HG02763 (cell line): ENCODE measurements at regions not wholly inside any gene's neighbourhood (a gene's known extent, or its start where the extent isn't known, plus 50 kb on each side); places are given as distances from the start of the nearest gene placed in this dataset.

Source experiments
- ATAC-seq: cut with Tn5 transposase; IDR thresholded peaks from one replicate; pipeline ENCODE4 v1.9.1; 2021; ENCODE audit warnings: mild to moderate bottlenecking, moderate library complexity; ENCODE audit not compliant: unreplicated experiment

DNA sequence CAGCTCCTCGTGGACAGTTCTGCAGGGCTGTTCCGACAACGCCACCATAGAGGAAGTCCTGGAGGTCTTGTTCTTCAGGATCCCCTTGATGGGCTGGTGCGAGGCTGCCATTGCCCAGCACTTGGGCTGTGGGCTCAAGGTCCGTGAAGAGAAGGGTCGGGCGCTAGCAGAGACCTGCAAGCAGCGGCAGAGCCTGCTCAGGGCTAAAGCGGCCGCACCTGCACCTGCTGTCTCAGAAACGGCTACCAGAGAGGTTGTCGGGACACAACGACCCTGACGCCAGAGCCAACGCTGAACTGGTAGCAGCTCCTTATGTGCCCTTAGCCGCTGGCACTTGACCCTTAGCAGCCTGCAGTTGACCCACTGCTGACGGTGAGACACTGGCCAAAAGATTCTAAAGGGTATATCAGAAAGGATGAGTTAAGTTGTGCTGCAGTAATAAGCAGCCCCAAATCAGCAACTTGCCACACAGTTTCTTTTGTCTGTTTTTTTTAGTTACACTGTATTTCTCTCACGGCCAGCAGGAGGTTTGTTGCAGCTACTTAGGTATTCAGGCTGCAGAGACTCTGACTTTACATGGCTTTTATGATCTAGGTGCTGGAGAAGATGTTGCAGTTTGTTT lies 55.5 kb upstream of the ST6GAL2 start:
- no peak for ATAC-seq

DNA sequence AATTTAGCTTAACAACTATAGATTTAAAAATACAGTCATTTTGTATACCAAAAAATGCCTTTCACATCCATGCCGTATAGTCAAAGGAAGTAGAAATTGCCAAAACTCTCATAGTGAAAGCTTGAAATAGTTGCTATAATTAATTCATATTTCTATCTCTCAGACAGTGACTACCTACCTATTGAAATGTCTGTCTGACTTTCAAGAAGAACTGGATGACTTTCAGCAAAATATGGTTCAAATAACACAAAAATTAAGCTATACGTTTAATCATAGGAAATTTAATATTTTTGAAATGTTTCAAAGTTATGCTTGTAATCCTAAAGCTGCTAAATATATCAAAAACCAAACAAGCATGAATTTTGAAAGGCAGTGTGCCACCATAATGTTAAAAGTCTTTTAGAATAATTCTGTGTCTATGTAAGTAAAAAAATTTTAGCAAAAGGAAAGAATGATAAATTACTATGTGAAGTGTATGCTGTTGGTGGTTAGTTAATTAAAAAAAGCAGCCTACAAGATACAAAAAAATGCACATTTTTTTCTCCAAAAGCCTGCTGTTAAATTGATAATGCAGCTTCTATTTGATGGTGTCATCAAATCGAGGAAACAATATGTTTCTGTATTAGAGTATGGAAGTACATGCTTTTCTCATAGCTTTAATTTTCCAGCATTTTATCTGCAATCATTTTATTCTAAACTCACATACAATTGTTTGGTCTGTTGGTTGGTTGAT lies 57.7 kb upstream of the ST6GAL2 start:
- ATAC-seq, result no peak

DNA sequence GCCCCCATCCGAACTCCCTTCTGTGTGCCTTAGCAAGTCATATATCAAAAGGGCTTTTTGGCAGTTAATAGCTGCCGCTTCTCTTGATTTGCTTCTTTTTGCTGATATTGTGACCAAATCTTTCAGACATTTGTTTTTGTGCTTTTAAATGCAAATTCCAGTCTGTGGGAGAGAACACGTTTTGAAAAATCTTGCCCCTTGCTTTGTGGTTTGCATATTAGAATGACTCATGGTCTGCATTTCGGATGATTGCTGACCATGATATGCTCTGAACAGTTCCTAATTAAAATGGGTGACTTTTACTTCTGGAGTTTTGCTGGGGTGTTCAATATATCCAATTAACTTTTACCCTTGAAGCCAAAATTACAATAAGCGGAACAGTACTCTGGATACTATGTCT lies 58.2 kb upstream of the ST6GAL2 start:
- no peak for ATAC-seq

DNA sequence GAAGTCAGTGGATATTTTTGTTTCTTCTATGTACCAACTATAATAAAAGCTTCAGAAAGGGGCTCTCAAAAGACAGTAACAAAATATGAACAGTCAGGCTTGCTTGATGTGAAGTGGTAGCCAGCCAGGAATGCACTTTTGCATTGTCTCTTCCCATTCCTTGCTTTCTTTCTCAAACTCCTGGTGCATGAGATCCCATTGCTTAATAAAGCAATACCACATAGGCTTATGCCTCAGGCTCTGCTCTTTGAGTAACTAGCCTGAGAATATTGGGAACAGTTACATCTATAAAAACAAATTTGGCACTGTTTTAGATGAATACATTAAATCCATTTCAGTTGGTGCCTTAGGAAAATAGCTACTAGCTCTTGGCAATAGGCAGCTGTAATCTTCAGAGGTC lies 62.6 kb upstream of the ST6GAL2 start:
- no peak for ATAC-seq

DNA sequence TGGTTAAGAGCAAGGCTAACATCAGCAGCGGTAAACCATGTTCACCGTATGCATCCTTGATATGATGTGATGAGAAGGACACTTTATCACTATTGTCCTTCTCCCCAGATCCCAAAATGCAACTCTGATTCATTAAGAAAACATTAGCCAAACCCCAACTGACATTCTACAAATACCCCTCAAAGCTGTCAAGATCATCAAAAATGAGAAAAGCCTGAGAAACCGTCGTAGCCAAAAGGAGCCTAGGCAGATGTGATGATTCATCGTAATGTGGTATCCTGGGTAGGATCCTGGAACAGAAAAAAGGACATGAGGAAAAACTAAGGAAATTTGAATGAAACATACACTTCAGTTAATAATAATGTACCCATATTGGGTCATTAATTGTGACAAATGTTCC lies 67.3 kb upstream of the ST6GAL2 start:
- ATAC-seq, result no peak

DNA sequence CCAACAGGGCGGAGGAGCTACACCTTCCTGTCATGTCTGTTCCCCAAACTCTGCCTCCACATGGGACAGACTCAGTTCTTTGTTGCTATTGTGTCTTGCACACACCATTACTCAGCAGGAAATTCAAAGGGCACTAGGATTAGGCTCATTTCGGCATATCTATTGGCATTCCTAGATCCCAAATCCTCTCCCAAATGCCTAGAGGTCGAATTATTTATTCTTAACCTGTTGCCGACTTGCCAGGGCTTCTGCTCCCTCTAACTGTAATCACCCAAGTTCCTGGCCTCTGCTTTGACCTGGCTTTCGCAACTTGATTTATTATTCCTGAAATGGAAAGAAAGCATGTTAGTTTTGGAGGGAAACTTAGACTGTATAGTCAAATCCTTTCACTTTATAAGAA lies 67.8 kb upstream of the ST6GAL2 start:
- ATAC-seq, result no peak

DNA sequence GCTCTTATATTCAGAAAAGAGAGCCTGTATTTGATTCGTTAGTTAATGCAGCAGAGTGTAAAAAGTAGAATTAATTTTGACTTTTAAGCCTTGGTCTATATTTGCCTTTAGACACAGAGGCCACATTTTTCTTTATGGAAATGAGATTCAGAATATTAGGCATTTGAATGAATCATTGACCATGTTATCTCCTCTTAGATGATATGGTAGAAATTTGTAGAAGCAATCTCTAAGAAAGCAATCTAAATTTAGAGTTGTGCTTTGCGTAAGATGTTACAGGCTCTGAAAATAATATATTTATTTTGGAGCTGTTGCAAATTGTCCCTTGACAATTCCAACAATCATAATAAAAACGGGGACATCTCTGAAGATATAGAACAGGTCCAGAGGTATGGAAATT lies 68.3 kb upstream of the ST6GAL2 start:
- no peak for ATAC-seq

DNA sequence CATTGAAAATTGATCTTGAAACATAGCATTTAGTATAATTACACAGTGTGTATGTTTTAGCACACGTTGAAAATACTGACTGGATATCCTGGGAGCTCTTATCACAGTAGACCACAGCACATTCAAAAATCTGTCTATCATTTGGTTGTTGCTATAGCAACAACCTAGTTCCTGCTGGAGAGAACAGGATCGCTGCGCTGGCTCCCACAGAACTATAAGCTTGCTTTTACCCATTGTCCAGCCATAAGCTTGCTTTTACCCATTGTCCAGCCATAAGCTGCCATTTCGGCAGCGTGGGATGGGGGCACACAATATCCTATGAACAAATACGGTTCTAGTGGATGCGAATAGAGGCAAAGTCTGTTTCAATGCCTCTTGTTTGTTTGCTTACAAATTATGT lies 70.4 kb upstream of the ST6GAL2 start:
- ATAC-seq, result no peak

DNA sequence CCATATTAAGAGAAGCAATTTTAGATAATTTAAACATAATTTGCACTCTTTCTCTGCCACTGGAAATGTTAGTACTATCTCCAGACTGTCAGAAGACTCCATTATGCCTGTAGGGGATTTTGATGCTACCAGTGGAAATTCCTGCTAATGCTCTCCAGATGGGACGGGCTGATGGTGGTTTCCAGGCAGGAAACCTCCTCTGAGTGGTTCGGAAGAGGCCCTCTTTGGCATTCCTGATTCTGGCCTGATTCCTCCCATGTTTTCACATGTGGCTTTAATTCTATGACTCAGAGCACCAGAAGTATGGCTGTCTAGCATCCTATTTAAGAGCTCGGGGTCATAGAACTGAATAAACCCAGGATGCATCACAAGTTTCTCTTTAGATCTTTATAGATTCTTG lies 70.9 kb upstream of the ST6GAL2 start:
- no peak for ATAC-seq

DNA sequence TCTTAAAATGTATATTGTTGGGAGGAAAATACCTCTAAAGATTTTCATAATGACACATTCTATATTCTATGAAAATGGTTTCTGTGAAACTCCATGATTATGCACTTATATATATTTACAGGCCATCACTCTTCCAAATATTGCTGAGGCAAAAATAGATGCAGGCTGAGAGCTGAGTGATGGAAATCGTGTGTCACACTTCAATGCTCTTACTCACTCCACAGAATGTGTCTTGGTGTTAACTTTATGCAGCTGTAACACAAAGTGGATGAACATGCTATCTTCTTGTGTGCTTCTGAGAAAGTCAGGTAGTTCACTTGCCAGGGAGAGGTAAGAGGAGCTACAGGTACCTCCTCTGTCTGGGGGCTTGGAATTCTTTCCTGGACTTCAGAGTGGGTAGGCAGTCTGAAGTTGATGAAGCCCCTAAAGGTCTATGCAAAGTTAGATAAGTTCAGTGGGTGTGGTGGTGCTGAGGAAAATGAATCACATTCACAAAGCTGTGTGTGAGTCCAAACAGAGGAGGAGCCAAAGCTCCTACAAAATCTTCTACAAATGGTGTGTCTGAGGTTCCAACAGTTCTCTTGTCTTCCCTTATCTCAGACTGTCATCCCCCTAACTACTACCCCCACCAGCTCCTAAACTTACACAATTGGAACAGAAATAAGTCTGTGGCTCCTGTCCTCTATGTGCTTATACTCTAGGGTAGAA lies 74.2 kb upstream of the ST6GAL2 start:
- no peak for ATAC-seq

DNA sequence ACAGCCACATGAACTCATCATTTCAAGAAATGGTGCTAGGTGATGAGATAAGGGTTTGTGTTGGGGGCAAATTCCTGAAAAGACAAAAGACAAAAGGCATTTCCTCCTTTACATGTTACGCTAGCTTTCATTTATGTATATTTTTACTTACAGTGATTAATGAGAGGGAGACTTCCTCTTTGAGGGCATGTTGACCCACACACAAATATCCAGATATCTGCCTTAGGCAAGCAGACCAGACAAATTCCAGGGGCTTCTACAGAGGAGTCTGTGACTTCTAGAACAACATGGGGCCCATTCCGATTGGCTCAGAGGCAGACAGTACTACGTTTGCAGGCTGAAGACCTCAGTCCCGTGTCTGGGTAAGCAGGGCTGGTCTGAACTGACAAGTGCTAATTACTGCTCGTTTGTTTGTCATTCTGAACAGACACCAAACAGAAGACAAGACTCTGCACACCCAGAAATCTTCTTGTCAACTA lies 74.8 kb upstream of the ST6GAL2 start:
- ATAC-seq, result no peak

DNA sequence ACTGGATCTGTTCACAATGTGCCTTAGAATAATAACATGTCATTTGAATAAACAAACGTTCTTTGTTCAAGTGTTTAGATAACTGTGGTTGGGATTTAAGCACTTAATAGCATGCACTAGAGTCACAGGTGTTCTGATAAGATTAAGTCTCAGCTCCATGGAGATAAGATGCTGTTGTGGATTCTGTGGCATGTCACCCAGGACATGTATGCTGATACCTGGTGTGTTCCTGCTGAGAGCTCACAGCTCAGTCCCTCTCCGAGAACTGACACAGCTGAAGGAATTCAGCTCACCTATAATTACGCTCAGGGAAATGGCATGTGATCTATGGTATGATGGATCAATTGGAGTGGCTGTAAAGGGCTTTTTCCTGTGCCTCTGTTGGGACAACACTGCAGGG lies 75.4 kb upstream of the ST6GAL2 start:
- no peak for ATAC-seq

DNA sequence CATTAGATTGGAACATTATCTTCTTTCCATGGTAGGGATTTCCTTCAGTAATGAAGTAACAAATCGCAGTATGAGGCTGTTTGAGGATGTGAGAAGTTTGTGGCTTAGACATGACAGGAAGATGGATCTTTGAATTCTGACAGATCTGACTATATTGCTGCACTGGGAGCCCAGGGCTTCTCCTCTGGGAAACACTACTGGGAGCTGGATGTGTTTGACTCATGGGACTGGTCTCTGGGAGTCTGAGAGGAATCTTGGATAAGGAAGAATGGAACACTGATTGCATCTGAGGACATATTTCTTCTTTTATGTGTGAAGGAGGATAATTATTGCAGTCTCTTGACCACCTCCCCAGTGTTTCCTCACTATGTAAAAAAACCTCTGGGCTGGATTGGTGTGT lies 77.2 kb upstream of the ST6GAL2 start:
- no peak for ATAC-seq

DNA sequence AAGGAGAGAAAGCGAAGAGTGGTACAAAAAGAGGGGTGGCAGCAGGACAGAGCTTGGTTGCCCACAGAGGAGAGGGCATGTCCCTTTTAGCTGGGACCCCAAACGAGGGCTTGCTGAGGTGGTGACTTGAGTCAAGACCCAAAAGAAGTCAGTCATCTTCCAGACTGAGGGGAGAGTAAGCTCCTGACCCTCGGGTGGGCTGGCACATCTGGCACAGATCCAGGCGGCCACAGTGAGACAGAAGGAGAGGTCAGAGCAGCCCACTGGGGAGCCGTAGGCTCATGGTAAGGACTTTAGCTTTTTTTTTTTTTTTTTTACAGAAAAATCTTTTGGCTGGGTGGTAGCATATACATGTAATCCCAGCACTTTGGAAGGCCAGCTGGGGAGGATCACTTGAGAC lies 77.9 kb upstream of the ST6GAL2 start:
- ATAC-seq, result no peak

DNA sequence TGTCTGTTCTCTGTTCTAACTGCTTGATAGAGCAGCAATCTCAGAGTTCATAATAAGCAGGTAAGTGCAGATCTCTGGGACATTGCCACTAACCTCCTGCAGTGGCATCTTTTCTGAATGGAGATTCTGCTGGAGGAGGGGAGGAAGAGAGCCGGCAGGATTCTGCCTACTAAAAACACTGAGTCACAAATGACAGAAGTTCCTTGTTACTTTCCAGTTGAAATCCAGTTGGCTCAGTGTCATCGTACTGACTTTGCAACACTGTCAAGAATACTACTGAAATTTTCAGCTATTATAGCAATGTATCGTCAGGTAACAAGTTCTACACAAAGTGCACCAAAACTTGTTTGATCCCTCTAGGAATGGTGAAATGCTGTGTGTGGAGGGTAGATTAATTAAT lies 79.6 kb upstream of the ST6GAL2 start:
- ATAC-seq, result no peak

DNA sequence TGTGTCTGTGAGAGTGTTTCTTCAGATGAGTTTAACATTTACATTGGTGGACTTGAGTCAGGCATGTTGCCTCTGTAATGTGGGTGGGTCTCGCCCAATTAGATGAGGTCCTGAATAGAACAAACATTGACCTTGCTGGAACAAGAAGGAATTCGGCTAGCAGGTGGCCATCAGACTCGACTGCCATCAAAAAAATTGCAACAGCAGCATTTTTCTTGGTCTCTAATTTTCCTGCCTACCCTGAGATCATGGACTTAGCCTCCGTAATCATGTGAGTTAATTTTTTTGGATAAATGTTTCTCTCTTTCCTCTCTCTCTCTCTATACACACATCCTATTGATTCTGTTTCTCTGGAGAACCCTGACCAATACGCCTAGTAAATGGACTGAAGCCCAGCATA lies 83.8 kb upstream of the ST6GAL2 start:
- ATAC-seq, result no peak

DNA sequence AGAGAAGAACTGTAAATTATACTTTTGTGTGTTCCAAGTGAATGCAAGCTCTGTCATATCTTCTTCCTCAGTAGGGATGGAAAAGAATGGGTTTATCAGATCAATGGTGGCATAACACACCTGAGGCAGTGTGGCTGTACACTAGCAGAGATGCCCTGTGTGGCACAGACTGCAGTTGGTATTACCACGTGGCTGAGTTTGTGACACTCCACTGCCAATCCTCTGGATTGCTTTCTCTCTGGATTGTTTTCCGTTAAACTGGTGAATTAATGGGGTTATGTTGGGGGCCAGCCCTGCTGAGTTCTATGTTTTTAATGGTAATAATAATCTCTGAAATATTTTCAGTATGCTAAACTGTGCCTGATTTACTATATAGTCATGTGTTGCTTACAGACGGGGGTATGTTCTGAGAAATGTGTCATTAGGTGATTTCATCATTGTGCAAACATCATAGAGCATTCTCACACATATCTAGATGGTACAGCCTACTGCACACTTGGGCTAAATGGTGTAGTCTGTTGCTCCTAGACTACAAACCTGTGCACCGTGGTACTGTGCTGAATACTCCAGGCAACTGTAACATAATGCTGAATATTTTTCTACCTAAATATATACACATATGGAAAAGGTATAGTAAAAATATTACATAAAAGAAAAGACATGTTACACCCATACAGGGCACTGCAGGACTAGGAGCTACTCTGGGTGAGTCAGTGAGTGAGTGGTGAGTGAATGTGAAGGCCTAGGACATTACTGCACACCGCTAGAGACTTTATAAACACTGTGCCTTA lies 84.7 kb upstream of the ST6GAL2 start:
- no peak for ATAC-seq

DNA sequence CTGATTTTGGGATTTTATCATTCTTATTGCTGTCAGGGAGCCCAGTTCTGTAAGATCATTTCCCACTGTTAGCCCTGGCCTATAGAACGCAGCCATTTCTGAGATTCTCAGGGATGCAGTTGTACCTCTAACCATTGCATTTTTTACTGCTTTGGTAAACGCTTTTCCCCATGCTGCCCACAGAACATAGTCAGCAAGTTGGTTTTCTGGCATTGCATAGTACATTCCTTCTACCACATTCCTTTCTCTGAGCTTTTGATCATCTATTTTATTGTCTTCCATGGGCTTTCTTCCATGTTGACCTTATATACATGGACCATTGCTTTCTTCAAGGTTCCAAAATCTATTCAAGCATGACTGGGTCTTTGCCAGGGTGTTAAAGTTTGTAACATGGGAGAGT lies 86.8 kb upstream of the ST6GAL2 start:
- no peak for ATAC-seq

DNA sequence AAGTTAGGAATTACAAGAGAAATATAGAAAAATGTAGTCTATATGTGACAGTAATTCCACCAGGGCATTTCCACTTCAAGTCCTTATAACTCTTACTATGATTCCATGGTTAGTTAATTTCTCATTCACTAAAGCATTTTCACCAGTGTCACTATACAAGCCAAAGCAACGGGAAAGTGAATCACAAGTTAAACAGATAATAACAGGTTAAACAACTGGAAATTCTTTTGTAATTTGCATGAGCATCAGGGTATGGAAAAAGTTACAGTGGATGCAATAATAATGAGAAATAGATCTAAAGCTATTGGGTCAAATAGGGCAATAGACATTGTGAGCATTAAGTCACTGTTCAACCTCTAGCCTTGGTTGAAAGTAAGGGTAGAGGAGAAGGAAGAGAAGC lies 88.9 kb upstream of the ST6GAL2 start:
- no peak for ATAC-seq

DNA sequence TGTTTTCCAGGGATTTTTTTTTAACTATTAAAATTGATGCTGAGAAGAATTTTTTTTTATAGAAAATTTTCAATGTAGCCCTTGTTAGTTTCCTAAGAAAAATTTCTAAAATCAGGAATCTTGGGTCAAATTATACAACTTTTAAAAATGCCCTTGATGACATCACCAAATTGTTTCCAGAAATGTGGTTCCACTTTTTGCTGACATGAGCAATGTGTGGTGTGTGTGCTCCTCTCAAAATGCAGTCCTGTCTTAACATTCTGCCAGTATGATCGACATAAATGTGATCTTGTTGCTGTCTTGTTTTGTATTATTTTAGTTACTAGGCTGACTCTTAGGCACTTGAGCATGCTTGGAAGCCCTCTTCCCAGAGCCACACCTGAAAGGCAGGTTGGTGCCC lies 89.7 kb upstream of the ST6GAL2 start:
- ATAC-seq, result no peak

DNA sequence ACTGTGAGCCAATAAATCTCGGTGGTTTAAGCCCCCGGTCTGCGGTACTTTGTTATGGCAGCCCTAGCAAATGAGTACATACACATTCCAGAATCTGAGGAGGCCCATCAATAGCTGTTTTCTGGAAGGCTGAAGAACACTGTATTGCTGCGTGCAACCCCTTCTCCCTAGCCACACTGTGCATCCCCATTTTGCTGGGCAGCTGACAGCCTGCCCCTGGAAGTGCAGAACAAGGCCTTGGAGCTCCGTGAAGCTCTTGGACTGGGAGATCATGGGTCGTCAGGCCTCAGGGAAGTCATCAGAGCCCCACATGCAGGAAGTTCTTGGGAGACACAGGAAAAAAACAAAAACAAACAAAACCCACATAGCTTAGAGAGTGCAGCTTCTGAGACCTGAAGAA lies 90.6 kb upstream of the ST6GAL2 start:
- no peak for ATAC-seq
